Keratinocyte (primary cell): ENCODE measurements at regions not wholly inside any gene's neighbourhood (a gene's known extent, or its start where the extent isn't known, plus 50 kb on each side); places are given as distances from the start of the nearest gene placed in this dataset.

Experiments
- DNase-seq: peaks from one replicate; pipeline ENCODE4 v3.0.0-alpha.2; 2011; ENCODE audit warnings: low read depth, missing footprints, low spot score
- FAIRE-seq: peaks from 2 replicates; lab custom pipeline; 2011; peaks lifted over from hg19 to GRCh38; lab: Jason Lieb, UNC
- H2AFZ ChIP-seq: 2 replicates; pipeline ENCODE4 v1.6.0; 2012; ENCODE audit warnings: low read length, control low read depth, inconsistent platforms; ENCODE audit not compliant: control insufficient read depth
- H3K27ac ChIP-seq: 2 replicates; pipeline ENCODE4 v1.5.1; 2011; ENCODE audit warnings: low read length; ENCODE audit not compliant: control insufficient read depth, insufficient read depth
- H3K27me3 ChIP-seq: 3 replicates; pipeline ENCODE4 v1.6.0; 2011; ENCODE audit warnings: low read length; ENCODE audit not compliant: control insufficient read depth, insufficient read depth; ENCODE audit errors: extremely low read depth
- H3K36me3 ChIP-seq, 2 experiments: 2 replicates in 1 of 2; 3 replicates in 1 of 2; pipeline ENCODE4 v1.5.1; 2011; ENCODE audit warnings: low read length in 2 of 2, mild to moderate bottlenecking in 1 of 2; ENCODE audit not compliant: control insufficient read depth in 2 of 2, insufficient read depth in 2 of 2; ENCODE audit errors: extremely low read depth in 1 of 2
- H3K4me1 ChIP-seq: 3 replicates; pipeline ENCODE4 v1.5.1; 2011; ENCODE audit warnings: low read length; ENCODE audit not compliant: control insufficient read depth, insufficient read depth; ENCODE audit errors: extremely low read depth
- H3K4me2 ChIP-seq: 3 replicates; pipeline ENCODE4 v1.6.0; 2011; ENCODE audit warnings: low read depth, low read length; ENCODE audit not compliant: control insufficient read depth, insufficient read depth; ENCODE audit errors: extremely low read depth
- H3K4me3 ChIP-seq, 3 experiments: fragments of 200-600 bp in 1 of 3; sonication (generic) in 1 of 3; 2 replicates in 2 of 3; 3 replicates in 1 of 3; pipeline ENCODE4 v1.5.1; 2011 to 2016; ENCODE audit warnings: low read length in 3 of 3, mild to moderate bottlenecking in 3 of 3, control low read depth in 2 of 3, inconsistent platforms in 1 of 3, low read depth in 1 of 3, mixed read lengths in 1 of 3, mixed run types in 1 of 3, moderate library complexity in 1 of 3; ENCODE audit not compliant: control insufficient read depth in 2 of 3, insufficient read depth in 2 of 3; ENCODE audit errors: extremely low read depth in 1 of 3
- H3K79me2 ChIP-seq: 2 replicates; pipeline ENCODE4 v1.6.0; 2012; ENCODE audit warnings: low read length; ENCODE audit not compliant: control insufficient read depth, insufficient read depth
- H3K9ac ChIP-seq: 3 replicates; pipeline ENCODE4 v1.6.0; 2011; ENCODE audit warnings: low read length; ENCODE audit not compliant: control insufficient read depth, insufficient read depth; ENCODE audit errors: extremely low read depth
- H3K9me1 ChIP-seq: 3 replicates; pipeline ENCODE4 v1.6.0; 2011; ENCODE audit warnings: low read length; ENCODE audit not compliant: control insufficient read depth, insufficient read depth; ENCODE audit errors: extremely low read depth
- H3K9me3 ChIP-seq: 2 replicates; pipeline ENCODE4 v1.5.1; 2012; ENCODE audit warnings: low read depth, low read length; ENCODE audit not compliant: control insufficient read depth
- H4K20me1 ChIP-seq: 3 replicates; pipeline ENCODE4 v1.6.0; 2011; ENCODE audit warnings: low read length; ENCODE audit not compliant: control insufficient read depth, insufficient read depth; ENCODE audit errors: extremely low read depth
- EZH2 ChIP-seq: IDR thresholded peaks from one replicate; pipeline ENCODE4 v1.6.1; 2012; ENCODE audit warnings: inconsistent platforms, mild to moderate bottlenecking, low read length, moderate library complexity
- dilution Hi-C: fragments of 300-500 bp; cut with MboI; formaldehyde crosslinking; loops from one replicate; pipeline ENCODE4 v1.7.0; 2020; ENCODE audit warnings: low sequenced_read_pairs; ENCODE audit not compliant: extremely low pct_ligation_motif_present
- TF ChIP-seq, protein P1 (sequence below), 3 experiments: IDR thresholded peaks in 1 of 3; conservative IDR thresholded peaks in 1 of 3; optimal IDR thresholded peaks in 1 of 3; 2 replicates in 2 of 3; 3 replicates in 1 of 3; pipeline versions ENCODE3 to v1.5.1; 2011; ENCODE audit warnings: low read length in 3 of 3, mild to moderate bottlenecking in 3 of 3, moderate library complexity in 2 of 3, control low read depth in 1 of 3, inconsistent platforms in 1 of 3; ENCODE audit not compliant: insufficient read depth in 2 of 3; ENCODE audit errors: extremely low read depth in 1 of 3

DNA sequence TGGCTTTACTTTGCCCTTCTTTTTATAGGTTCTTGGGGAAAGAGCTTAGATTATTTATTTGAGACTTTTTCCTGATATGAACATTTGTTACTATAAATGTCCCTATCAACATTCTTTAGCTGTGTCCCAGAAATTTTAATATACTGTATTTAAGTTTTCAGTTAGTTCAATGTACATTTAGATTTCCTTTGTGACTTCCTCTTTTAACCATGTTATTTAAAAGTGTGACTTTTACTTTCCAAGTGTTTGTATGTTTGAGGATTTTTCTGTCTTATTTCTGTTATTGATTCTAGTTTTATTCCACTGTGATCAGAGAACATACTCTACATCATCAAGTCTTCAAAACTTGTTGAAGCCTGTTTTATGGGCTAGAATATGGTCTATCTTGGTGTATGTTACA, 72.7 kb upstream of the SPRY2 start:
- Histone ChIP-seq H3K27ac (no peak overlapping the region), H3K9me3 (no peaks in the 10 kb centered on the region), H3K36me3 (no peaks in the 10 kb centered on the region), H3K4me1 (no peaks in the 10 kb centered on the region), H3K4me2 (no peak overlapping the region), H3K9me1 (no peaks in the 10 kb centered on the region), H3K4me3 (no peak overlapping the region), H2AFZ (no peak overlapping the region), H3K79me2 (no peaks in the 10 kb centered on the region), H3K27me3 (no peaks in the 10 kb centered on the region), H3K9ac (no peak overlapping the region), H4K20me1 (no peaks in the 10 kb centered on the region)
- FAIRE-seq (no peak), DNase-seq (no peak)
- TF ChIP-seq, protein P1, sequence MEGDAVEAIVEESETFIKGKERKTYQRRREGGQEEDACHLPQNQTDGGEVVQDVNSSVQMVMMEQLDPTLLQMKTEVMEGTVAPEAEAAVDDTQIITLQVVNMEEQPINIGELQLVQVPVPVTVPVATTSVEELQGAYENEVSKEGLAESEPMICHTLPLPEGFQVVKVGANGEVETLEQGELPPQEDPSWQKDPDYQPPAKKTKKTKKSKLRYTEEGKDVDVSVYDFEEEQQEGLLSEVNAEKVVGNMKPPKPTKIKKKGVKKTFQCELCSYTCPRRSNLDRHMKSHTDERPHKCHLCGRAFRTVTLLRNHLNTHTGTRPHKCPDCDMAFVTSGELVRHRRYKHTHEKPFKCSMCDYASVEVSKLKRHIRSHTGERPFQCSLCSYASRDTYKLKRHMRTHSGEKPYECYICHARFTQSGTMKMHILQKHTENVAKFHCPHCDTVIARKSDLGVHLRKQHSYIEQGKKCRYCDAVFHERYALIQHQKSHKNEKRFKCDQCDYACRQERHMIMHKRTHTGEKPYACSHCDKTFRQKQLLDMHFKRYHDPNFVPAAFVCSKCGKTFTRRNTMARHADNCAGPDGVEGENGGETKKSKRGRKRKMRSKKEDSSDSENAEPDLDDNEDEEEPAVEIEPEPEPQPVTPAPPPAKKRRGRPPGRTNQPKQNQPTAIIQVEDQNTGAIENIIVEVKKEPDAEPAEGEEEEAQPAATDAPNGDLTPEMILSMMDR (optimal IDR thresholded peaks at IDR 0.05 in 1 of 3, IDR thresholded peaks at IDR 0.05 in 1 of 3, conservative IDR thresholded peaks at IDR 0.05 in 1 of 3; ENCODE audit: extremely low read depth in 1 of 3, insufficient read depth in 2 of 3, low read length in 3 of 3), result no peak
- TF ChIP-seq EZH2, result no peak
- dilution Hi-C loops, result no loop called here

GRCh38 chr13:80408270-80408669, 67.3 kb upstream of the SPRY2 start:
- no peak overlapping the region for H3K4me2 ChIP-seq
- dilution Hi-C loops, result no loop called here
- no peak overlapping the region for H3K27ac ChIP-seq
- FAIRE-seq (no peak), DNase-seq (no peak)
- TF ChIP-seq EZH2, result no peak
- TF ChIP-seq, protein P1 (optimal IDR thresholded peaks at IDR 0.05 in 1 of 3, IDR thresholded peaks at IDR 0.05 in 1 of 3, conservative IDR thresholded peaks at IDR 0.05 in 1 of 3; ENCODE audit: extremely low read depth in 1 of 3, insufficient read depth in 2 of 3, low read length in 3 of 3), result peak in 2 of 3 experiments; percentile 33 to 38
- H3K27me3 ChIP-seq, result no peaks in the 10 kb centered on the region
- H2AFZ ChIP-seq, result no peak overlapping the region
- no peaks in the 10 kb centered on the region for H3K9me1 ChIP-seq
- no peak overlapping the region for H3K9ac ChIP-seq
- H3K4me3 ChIP-seq, result no peak overlapping the region
- H3K36me3 ChIP-seq, result no peaks in the 10 kb centered on the region
- H3K9me3 ChIP-seq, result no peaks in the 10 kb centered on the region
- no peaks in the 10 kb centered on the region for H3K4me1 ChIP-seq
- no peaks in the 10 kb centered on the region for H4K20me1 ChIP-seq
- H3K79me2 ChIP-seq, result no peaks in the 10 kb centered on the region
